ENCODE measurements at regions not wholly inside any gene's neighbourhood (a gene's known extent, or its start where the extent isn't known, plus 50 kb on each side); places are given as distances from the start of the nearest gene placed in this dataset.
"Not testable (repeated sequence)": the region's sequence is repeated elsewhere in the genome, so short reads cannot be mapped to it uniquely, and the experiment has no call there.

DNA sequence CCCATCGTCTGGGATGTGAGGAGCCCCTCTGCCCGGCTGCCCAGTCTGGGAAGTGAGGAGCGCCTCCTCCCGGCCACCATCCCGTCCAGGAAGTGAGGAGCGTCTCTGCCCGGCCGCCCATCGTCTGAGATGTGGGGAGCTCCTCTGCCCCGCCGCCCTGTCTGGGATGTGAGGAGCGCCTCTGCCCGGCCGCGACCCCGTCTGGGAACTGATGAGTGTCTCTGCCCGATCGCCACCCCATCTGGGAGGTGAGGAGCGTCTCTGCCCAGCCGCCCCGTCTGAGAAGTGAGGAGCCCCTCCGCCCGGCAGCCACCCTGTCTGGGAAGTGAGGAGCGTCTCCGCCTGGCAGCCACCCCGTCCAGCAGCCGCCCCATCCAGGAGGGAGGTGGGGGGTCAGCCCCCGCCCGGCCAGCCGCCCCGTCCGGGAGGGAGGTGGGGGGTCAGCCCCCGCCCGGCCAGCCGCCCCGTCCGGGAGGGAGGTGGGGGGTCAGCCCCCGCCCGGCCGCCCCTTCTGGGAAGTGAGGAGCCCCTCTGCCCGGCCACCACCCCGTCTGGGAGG, 705.8 kb downstream of the DTWD2 start:
- DNase-seq (ENCODE audit: low spot score) = not testable (repeated sequence)

DNA sequence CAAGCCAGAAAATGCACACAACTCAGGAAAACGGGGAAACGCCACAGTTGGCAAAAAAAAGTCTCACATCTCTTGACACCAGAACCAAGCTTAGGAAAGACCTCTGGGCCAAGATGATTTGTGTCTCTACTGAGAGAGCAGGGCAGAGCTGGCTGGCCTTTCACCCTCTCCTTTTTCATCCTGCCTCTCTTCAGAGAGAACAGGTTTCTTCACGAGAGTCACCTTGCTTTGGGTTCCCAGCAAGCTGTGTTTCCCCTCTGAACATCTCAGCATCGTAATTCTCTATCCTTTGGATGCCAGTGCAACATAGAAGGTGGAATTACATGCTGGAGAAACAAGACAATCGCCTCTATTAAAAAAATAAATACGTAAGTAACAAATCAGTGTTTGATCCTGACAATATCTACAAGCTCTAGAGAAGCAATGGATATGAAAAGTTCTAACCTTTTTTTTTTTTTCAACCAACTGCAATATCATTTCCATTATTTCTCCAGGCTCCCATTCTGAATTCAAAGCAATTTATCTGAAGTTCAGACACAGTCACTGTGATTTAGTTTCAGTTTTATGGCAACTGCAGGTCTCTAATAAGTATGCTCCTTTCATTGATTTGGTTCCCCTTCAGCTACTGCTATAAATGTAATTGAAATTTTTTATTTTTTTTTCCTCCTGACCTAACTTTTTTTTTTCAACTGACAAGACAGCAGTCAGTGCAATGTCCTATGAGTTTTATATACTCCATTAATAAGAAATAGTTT, 708.6 kb downstream of the DTWD2 start:
- DNase-seq (ENCODE audit: low spot score) = no peak

DNA sequence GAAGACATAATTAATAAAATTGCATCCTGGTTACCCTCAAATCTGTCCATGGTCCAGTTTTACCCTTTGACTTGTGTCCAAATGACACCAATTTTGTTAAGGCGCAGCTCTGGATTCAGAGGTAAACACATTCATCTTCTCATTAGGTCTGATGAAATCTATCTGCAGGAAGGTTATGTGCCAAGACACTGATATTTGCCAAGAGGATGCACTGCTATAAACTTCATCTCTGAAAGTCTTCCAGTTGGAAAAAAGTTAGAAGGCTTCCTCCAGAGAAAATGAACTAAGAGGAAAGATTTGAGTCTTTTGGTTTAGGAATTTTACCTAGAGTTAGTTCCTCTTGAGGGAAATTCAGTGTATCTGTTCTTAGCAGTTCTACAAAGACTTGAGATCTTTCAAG, 717.8 kb downstream of the DTWD2 start:
- no peak for DNase-seq (ENCODE audit: low spot score)

DNA sequence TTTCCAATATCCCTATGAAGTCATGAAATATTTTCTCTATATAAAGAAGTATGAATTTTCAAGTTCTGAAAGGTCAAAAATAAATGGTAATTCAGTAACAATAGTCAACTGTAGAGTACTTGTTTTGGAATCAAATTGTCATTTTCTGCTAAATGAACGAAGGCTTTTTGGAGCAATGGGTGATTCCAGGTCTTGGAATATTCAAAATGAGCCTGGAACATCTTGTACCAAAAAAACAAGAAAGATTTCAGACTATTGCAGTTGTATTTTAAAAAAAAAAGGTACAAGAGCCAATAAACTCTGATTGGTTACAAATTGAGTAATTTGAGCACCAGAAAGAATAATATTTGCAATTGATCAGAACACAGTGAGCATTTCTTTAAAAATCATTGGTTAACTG, 730.1 kb downstream of the DTWD2 start:
- DNase-seq (ENCODE audit: low spot score) = no peak

DNA sequence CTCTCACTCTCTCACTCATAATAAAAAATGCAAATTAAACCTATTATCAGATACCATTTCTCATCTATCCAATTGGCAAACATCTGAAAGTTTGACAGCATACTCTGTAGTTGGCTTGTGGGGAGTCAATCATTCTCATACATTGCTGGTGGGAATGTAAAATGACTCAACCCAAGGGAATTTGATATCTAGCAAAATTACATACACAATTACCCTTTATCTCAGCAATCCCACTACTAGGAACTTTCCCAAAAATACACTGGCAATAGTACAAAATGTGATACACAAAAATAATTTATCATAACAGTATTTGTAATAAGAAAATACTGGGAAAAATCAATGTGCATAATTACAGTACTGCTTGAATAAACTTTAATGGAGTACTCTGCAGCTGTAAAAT, 731.3 kb downstream of the DTWD2 start:
- no peak for DNase-seq (ENCODE audit: low spot score)

DNA sequence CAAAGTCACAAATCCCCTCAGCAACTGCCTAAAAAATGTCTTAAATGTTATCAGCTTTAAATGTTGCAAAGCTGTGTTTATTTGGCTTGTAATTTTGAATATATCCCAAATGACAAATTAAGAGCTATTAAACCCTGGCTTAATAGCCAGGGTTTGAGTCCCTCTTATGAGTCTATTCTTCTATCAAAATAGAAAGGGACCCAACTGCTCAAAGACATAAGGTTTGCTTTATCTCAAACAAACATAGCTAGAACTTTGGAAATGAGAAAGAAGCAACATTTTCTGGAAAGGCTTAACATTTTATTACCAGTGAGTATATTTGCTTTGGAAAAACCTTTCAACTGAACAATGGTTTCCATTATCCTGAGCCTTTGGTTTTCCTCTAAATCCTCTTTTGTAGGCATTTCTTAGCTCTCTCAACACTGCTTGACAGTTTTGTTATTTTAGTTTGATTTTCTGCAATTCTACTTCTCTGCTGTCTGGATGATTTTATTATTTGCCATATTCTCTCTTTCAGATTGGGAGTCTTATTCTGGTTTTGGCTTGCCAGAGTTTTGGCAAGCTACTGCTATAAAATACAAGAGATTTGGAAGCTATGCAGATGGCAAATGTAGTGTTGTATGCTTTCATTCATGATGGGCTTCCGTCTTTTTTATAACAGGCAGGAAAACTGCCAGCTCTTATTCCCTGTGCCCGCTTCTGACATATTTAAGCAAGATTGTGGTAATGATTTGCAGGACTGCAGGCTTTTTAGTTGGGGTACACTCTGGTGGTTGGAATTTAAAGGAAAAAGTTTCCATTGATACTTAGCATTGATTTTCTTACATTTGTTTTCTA, 734.9 kb downstream of the DTWD2 start:
- no peak for DNase-seq (ENCODE audit: low spot score)

DNA sequence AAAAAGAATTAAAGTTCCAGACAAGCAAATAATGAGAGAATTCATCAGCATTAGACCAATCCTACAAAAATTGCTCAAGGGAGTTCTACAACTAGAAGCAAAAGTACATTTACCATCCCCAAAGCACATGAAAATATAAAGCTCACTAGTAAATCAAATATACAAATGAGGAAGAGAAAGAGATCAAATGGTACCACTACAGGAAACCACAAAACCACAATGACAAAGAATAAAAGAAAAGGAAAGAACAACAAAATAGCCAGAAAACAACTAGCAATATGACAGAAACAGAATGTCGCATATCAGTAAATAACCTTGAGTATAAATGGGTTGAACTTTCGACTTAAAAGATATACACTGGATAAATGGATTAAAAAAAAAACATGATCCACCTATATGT, 739.0 kb downstream of the DTWD2 start:
- no peak for DNase-seq (ENCODE audit: low spot score)

DNA sequence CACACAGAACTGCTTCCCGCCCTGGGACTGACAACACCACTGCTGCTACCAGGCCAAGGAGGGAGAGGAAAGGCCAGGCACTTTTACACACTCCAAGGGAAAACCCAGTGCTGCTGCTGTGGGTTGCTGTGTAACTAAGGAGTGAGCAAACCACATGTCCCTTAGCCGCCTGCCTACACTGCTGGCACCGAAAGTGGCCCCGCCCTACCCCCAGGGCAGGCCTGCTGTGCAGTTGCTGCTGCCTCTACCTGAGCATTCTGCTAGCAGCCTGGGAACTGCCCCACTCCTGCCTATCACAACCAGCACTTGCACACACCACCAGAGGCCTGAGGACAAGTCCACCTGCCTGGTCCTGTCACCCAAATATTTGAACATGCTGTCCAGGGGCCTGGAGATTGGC, 740.9 kb downstream of the DTWD2 start:
- DNase-seq (ENCODE audit: low spot score) = no peak

DNA sequence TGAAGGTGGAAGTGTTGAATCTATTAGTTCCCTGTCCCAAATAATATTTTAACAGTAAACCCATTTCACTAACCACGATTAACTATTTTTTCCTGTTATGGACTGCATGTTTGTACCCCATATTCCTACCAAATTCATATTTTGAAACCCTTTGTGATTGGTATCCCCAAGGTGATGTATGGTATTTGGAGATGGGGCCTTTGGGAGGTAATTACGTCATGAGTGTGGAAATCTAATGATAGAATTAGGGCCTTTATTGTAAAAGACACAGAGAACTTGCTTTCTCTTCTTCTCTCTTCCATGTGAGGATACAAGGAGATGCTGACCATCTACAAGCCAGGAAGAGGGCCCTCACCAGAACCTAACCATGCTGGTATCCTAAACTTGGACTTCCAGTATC, 744.7 kb downstream of the DTWD2 start:
- no peak for DNase-seq (ENCODE audit: low spot score)

DNA sequence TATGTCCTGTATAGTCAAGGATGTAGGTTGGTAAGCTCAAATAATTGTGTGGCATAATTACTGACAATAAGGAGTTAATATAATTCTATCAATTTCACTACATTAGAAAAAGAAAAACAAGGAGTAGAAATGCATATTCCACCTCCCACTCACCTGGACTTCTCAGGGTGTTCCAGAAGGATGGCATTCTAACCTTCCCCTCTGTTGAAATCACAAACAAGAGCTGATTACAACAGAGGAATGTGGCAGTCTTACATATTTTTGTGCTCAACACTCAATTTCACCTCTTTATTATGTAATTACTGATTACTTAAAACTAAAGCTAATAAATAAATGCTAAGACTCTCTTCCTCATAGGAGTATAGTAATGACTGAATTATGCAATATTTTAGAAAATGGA, 745.3 kb downstream of the DTWD2 start:
- no peak for DNase-seq (ENCODE audit: low spot score)

DNA sequence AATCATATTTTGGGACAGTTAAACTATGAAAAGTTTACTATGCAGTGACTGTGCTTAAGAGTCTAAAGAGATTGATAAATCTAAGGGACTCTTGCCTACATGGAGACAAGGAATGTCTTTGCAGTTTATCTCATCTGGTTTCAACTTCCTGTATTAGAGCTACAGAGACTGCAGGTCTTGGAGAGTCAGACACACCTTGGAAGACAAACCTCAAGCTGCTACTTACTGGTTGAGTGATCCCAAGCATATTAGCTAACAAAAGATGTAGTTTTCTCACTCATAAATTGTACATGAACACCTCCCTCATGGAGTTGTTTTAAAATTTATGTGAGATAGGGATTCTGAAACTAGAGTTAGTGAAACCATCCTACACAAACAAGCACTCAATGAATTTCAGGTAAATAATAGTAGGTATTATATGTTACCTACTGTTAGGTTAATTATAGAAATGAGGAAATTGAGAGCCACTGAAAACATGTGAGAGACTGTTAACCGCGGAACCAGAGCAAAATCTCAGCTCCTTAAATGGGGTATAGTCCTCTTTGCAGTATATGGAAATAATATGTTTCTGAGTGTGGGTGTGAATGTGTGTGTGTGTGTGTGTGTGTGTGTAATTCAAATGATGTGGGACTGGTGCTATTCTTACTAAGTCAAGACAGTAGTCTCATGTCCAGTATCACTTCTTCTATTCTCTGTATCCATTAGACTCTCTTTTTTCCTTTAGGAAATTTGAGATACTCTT, 752.1 kb downstream of the DTWD2 start:
- DNase-seq (ENCODE audit: low spot score) = no peak

DNA sequence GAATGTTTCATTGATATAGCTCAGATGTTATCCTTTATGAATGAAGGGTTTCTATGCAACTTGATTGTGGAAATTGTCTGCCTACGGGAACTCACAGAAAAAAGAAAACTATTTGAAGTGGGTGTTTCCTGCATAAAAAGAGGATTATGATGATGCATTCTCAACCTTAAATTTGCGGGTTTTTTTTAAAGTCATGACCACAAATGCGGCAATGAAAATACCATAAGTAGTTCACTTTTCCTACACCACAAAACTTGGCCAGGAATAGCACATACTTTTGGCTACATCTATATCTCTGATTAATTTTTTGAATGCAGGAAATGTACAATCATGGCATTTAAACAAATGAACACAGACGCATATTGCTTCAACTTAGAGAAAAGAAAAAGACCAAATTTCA, 754.7 kb downstream of the DTWD2 start:
- DNase-seq (ENCODE audit: low spot score) = no peak

DNA sequence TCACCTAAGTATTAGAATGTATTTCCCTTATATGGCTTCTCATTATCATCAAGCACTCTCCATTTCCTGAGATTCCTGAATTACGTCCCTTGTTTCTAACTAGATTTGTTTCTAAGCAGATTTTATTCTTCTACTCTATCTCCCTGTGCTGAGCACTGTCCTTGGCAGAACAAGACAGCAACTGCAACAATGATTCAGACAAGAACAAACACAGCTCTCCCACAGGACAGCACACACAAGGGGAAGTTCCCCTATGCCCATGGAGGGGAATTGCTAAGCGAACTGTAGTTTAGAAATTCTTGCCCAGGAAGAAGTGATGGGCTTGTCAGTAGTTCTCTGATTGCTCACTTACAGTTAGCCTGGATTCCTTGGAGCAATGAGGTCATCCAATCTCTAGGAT, 759.9 kb downstream of the DTWD2 start:
- DNase-seq (ENCODE audit: low spot score) = no peak

DNA sequence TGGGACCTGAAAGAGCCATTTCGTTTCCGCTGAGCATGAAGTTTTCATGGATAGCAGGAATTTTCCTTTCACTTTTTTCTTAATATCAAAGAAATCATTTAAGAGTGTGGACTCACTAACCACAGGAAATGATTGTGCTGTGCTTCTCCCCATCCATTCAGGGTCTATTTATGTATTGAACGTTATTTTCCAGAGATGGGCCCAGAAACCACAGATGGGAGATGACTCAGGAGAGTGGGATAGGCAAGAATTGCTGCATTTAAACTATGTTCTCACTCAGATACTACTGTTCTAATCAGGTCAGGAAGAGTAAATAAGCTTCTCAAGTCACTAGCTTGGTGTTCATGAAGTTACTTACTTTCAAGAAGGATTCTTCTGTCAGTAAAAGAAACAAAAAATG, 763.8 kb downstream of the DTWD2 start:
- no peak for DNase-seq (ENCODE audit: low spot score)

DNA sequence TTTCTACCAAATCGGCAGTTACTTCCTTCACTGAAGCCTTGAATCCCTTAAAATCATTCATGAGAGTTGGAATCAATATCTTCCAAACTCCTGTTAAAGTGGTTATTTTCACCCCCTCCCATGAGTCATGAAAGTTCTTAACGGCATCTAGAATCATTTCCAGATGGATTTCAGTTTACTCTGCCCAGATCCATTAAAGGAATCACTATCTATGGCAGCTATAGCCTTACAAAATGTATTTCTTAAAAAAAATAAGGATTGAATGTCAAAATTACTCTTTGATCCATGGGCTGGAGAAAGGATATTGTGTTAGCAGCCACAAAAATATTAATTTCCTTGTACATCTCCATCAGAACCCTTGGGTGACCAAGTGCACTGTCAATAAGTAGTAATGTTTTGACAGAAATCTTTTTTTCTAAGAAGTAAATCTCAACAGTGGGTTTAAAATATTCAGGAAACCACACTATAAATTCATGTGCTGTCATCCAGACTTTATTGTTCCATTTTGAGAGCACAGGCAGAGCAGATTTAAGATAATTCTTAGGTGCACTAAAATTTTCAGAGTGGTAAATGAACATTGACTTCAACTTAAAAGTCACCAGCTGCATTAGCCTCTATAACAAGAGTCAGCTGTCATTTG, 767.7 kb downstream of the DTWD2 start:
- DNase-seq (ENCODE audit: low spot score) = no peak

DNA sequence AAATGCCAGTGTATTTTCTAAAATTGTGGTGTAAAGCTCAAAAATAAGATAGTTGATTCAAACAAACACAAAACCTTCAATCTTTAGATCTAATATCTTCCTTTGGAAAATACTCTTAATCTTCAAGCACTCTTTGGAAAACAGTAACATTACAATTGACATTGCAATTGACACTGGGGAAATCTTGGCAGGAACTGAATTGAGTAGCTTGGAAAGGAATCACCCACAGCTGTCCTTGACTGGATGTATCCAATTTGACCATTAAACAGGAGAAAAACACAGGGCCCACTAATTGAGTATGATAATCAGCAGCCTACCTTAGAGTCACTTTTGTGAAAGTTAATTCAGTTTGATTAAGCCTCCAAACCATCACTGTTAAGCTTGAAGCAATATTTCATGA, 776.7 kb downstream of the DTWD2 start:
- DNase-seq (ENCODE audit: low spot score) = no peak

DNA sequence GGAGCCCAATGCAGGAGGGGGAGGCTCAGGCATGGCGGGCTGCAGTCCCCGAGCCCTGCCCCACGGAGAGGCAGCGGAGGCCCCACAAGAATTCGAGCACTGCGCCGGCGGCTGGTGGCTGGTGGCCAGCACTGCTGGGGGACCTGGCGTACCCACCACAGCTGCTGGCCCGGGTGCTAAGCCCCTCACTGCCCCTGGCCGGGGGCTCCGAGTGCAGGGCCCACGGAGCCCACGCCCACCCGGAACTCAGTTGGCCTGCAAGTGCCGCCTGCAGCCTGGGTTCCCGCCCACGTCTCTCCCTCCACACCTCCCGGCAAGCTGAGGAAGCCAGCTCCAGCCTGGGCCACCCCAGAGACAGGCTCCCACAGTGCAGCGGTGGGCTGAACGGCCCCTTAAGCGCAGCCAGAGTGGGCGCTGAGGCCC, 780.3 kb downstream of the DTWD2 start:
- DNase-seq (ENCODE audit: low spot score) = no peak

DNA sequence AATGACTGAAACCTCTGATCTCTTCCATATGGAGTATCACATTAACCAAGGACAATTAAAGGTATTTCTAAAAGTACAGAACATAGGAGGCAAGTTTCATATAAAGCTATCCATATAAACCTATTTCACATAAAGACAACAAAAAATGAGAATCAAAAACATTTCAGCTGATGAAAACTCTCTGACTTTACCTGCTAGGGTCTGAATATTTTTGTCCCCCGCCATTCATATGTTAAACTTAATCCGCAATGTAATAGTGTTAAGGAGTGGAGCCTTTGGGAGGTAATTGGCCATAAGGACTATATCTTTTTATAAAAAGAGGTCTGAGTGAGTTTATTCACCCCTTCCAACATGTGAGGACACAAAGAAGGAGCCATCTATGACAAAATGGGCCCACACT, 788.5 kb downstream of the DTWD2 start:
- no peak for DNase-seq (ENCODE audit: low spot score)

DNA sequence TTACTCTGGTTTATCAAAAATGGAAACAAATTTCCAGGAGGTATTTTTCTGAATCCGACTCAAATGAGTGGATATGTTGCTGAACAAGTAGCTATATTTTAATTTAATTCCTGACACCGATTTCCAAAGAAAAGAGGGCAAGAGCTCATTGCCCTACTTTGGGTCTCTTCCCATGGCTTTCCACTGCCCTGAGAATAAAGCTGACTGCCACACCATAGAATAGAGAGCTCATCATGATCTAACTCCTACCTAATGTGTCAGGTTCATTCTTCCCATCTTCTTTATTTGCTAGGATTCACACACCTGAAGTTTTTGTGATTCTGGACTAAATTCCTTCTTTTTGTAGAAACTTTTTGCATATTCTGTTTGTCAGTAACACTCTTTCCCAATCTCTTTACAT, 792.1 kb downstream of the DTWD2 start:
- DNase-seq (ENCODE audit: low spot score) = no peak

DNA sequence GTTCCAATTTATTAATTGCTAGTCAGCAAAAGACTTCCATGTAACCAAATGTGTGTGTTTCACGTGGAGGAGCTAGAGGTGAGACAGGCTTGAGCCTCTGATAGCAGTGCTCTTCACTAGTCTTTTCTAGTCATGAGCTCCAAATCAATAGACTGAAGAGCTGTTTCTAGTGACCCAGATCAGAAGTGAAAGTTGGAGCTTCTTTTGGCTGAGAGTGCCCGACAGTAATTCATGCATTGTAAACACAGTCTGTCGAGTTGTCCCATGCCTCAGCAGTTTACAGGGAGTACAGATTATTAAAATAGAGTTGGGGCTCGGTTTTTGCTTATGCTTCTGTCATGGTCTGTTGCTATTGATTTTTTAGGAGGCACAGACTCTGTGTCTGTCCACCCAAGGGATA, 793.1 kb downstream of the DTWD2 start:
- DNase-seq (ENCODE audit: low spot score) = no peak

DNA sequence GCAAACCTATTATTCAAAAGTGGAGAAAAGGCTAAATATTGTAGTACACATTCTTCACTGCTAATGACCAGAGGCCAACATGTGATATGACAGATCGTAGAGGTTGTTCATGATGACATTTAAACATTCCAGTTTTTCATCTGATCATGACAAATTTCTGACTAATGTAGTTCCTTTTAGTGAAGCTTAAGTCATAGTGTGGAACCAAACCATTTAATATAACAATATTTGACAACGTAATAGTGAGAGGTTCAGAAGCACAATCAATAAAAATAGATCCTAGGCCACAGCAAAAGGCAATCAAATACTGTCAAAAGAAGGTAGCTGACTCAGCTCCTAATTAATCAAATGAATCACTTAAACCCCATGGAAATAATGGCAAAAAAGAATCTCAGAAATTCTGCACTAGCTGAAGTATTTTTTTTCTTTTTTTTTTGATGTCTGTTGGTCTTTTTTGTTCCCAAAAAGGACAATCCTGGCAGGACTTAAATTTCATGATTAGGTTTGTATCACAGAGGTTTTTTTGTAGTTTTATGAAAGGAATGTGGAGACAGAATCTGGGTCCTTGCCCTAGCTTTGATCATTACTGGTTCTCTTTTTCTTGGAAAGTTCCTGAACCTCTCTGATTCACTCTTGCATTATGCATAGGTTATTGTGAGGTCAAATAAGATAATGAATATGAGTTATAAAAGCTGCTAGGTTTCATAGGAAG, 795.0 kb downstream of the DTWD2 start:
- no peak for DNase-seq (ENCODE audit: low spot score)
